ENCODE measurements at regions not wholly inside any gene's neighbourhood (a gene's known extent, or its start where the extent isn't known, plus 50 kb on each side); places are given as distances from the start of the nearest gene placed in this dataset.

GRCh38 chr5:57859626-57860025, 377.0 kb upstream of the ACTBL2 start:
- Histone ChIP-seq H3K36me3 (ENCODE audit: control insufficient read depth in 2 of 4, insufficient read depth in 4 of 4, low read length in 3 of 4) (no peaks in the 10 kb centered on the region), H3K79me1 (ENCODE audit: low read depth, low read length) (no peaks in the 10 kb centered on the region), H2AK5ac (ENCODE audit: low read depth, low read length) (no peak overlapping the region), H2BK120ac (replicated peaks; ENCODE audit: low read depth, low read length) (no peak overlapping the region), H3K4me1 (replicated peaks in 1 of 4; ENCODE audit: control insufficient read depth in 3 of 4, insufficient read depth in 4 of 4, low read length in 3 of 4) (no peaks in the 10 kb centered on the region), H3K79me2 (ENCODE audit: control insufficient read depth in 1 of 2, insufficient read depth in 2 of 2, low read length in 2 of 2) (no peaks in the 10 kb centered on the region; a peak in 1 of 4 replicates), H3K9ac (replicated peaks in 1 of 4; ENCODE audit: extremely low read depth in 1 of 4, low read depth in 3 of 4, low read length in 3 of 4) (no peak overlapping the region), H2BK5ac (ENCODE audit: low read depth, low read length) (no peak overlapping the region), H2BK12ac (ENCODE audit: low read depth, low read length) (no peak overlapping the region), H3K4me3 (ENCODE audit: extremely low read depth in 1 of 4, insufficient read depth in 2 of 4, low read depth in 3 of 4, low read length in 4 of 4) (no peak overlapping the region), H3K23ac (ENCODE audit: insufficient read length) (no peak overlapping the region), H4K20me1 (replicated peaks in 1 of 2; ENCODE audit: control insufficient read depth in 1 of 2, insufficient read depth in 2 of 2, low read length in 2 of 2) (no peaks in the 10 kb centered on the region), H3K14ac (ENCODE audit: insufficient read length) (no peak overlapping the region), H4K5ac (ENCODE audit: insufficient read length, low read depth, low read length) (no peak overlapping the region), H3K27me3 (replicated peaks in 1 of 4; ENCODE audit: control insufficient read depth in 3 of 4, extremely low read depth in 1 of 4, insufficient read depth in 3 of 4, low read length in 3 of 4) (no peaks in the 10 kb centered on the region), H3K9me3 (ENCODE audit: insufficient read depth in 2 of 2, low read depth in 1 of 2, low read length in 1 of 2) (no peaks in the 10 kb centered on the region), H2AFZ (ENCODE audit: low read length) (no peak overlapping the region), H4K8ac (ENCODE audit: extremely low read depth, insufficient read depth, low read length) (no peak overlapping the region), H3K27ac (ENCODE audit: low read depth, low read length) (no peak overlapping the region), H4K91ac (replicated peaks; ENCODE audit: insufficient read length, low read length) (no peak overlapping the region), H3K56ac (replicated peaks; ENCODE audit: insufficient read length, low read depth, low read length) (no peak overlapping the region), H3K4ac (replicated peaks; ENCODE audit: insufficient read length, low read depth, low read length) (no peak overlapping the region), H3K4me2 (ENCODE audit: insufficient read depth in 1 of 2, low read depth in 2 of 2, low read length in 2 of 2) (no peak overlapping the region), H2BK15ac (ENCODE audit: low read length) (no peak overlapping the region), H3K23me2 (ENCODE audit: low read depth, low read length) (no peaks in the 10 kb centered on the region), H2BK20ac (ENCODE audit: low read length) (no peak overlapping the region), H3K18ac (ENCODE audit: extremely low read depth, low read length) (no peak overlapping the region)
- DNase-seq (ENCODE audit: low read depth in 1 of 2, low spot score in 2 of 2) (no peak), FAIRE-seq (no peak)
- POLR2A ChIA-PET (ENCODE audit: partially characterized antibody): no interaction called here
- CTCF ChIA-PET (ENCODE audit: partially characterized antibody): no interaction called here
- TF ChIP-seq TCF12 (IDR thresholded peaks at IDR 0.05; ENCODE audit: low read depth, low read length): no peak
- no peak for TF ChIP-seq ASH2L (IDR thresholded peaks at IDR 0.05; ENCODE audit: low read length)
- TF ChIP-seq CBX5 (IDR thresholded peaks at IDR 0.05; ENCODE audit: low read depth, low read length): no peak
- TF ChIP-seq SP1 (IDR thresholded peaks at IDR 0.05; ENCODE audit: low read depth, low read length): no peak
- no peak for TF ChIP-seq EP300 (IDR thresholded peaks at IDR 0.05; ENCODE audit: borderline replicate concordance in 1 of 2, low read depth in 2 of 2, low read length in 2 of 2)
- TF ChIP-seq NANOG (IDR thresholded peaks at IDR 0.05; ENCODE audit: insufficient read depth, low read depth, low read length, poor library complexity, severe bottlenecking): no peak
- no peak for TF ChIP-seq BRCA1 (IDR thresholded peaks at IDR 0.05; ENCODE audit: low read depth, low read length)
- no peak for TF ChIP-seq SP4 (IDR thresholded peaks at IDR 0.05; ENCODE audit: low read length)
- TF ChIP-seq HDAC2 (IDR thresholded peaks at IDR 0.05; ENCODE audit: borderline replicate concordance in 1 of 2, low read depth in 2 of 2, low read length in 2 of 2): no peak
- no peak for TF ChIP-seq CEBPB (IDR thresholded peaks at IDR 0.05; ENCODE audit: low read depth, low read length)
- 85% methylated on average over 3 of the region's 3 CpGs; no CpG with 5 or more reads in 1 of the 2 experiments for WGBS, 2 experiments (ENCODE audit: extremely low coverage in 1 of 2, insufficient coverage in 1 of 2, insufficient read length in 1 of 2, insufficient replicate concordance in 2 of 2, low coverage in 1 of 2, low lambda C conversion rate in 2 of 2, missing lambda C conversion rate in 1 of 2)

All from H1 (cell line).